ENCODE measurements at regions not wholly inside any gene's neighbourhood (a gene's known extent, or its start where the extent isn't known, plus 50 kb on each side); places are given as distances from the start of the nearest gene placed in this dataset.
A peak's percentile ranks its signal among the peaks of the same experiment; 100 is the strongest.
"Not testable (repeated sequence)": the region's sequence is repeated elsewhere in the genome, so short reads cannot be mapped to it uniquely, and the experiment has no call there.

- no peak for DNase-seq (ENCODE audit: low spot score)
- in situ Hi-C loops (cut with HindIII; ENCODE audit: low sequenced_read_pairs), result no loop called here
Observed at GRCh38 chr2:216936954-216937357, 77.1 kb upstream of the TNP1 start.

- in situ Hi-C loops (cut with HindIII; ENCODE audit: low sequenced_read_pairs), result no loop called here
- DNase-seq (ENCODE audit: low spot score), result no peak
Observed at GRCh38 chr2:216934623-216935022, 74.8 kb upstream of the TNP1 start.

DNA sequence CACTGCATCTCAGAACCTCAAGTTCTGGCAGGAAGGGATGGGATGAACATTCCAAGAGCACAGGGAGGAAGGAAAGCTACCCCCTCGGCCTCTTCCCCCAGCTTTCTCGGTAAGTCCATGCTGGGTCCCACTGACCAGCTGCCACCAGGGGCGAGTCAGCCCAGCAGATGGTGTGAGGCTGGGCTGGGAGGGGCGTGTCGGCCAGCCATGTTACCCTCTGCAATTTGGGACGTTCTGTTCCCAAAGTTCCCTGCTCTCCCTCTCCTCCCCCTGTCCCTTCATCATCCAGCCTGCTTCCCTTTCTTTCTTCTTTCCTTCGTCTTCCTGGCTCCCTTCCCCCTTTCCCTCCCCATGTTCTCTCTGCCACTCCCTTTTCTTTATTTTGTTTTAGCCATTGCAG, 74.3 kb upstream of the TNP1 start:
- in situ Hi-C loops (cut with HindIII; ENCODE audit: low sequenced_read_pairs), result no loop called here
- DNase-seq (ENCODE audit: low spot score), result no peak

GRCh38 chr2:216932863-216933548, 73.1 kb upstream of the TNP1 start:
- peak; percentile 85 for DNase-seq (ENCODE audit: low spot score)
- in situ Hi-C loops (cut with HindIII; ENCODE audit: low sequenced_read_pairs), result no loop called here

DNA sequence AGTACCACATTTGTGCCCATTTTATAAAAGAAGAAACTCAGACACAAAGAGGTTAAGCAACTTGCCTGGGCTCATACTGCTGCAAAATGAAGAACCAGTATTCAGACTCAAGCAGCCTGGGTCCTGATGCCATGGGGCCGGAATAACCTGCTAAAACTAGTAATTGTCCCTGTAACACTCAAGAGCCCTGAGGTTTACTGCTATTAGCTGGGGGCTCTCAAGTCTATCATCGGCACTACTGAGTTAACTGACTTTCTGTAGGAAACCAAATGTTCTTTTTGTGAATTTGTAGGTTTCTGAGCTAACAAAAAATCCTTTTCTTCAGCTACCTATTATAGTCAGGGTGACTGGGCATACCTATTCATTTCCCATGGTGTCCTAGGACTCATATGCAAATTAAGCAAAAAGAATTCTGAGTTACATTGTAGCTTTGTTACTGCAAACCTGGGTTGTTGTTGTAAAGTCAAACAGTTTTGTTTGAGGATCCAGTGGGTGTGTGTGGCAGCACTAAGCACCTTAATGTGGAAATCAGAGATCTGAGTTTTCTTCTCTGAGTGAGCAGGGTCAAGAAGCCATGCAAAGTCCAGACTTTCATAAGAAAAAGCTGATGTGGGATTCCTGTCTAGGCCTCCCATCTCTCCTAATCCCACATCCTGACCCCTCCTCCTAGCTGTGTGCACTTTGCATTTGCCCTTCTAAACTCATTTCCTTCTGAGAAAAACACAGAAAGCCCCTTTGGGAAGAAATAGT, 72.4 kb upstream of the TNP1 start:
- in situ Hi-C loops (cut with HindIII; ENCODE audit: low sequenced_read_pairs), result no loop called here
- DNase-seq (ENCODE audit: low spot score), result no peak

DNA sequence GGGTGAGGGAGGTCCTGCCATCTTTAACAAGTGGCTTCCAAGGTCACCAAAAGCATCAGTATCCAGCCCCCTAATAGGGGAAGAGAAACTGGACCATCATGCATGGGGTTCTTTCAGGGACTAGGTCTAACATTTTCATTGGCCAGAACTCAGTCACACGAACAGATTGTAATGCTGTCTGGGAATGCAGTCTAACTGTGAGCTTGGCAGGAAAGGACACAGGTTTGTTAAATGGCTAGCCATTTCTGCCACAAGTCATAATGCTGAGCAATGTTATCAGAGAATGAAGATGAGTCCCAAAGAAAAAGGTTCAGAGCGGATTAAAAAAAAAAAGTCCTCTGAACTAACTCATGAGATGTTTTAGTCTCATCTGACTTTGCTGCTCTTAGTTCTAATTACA, 70.9 kb upstream of the TNP1 start:
- DNase-seq (ENCODE audit: low spot score), result peak; percentile 77
- in situ Hi-C loops (cut with HindIII; ENCODE audit: low sequenced_read_pairs), result no loop called here

GRCh38 chr2:216929338-216929737, 69.5 kb upstream of the TNP1 start:
- DNase-seq (ENCODE audit: low spot score); in situ Hi-C loops (cut with HindIII; ENCODE audit: low sequenced_read_pairs): not testable (repeated sequence)

DNA sequence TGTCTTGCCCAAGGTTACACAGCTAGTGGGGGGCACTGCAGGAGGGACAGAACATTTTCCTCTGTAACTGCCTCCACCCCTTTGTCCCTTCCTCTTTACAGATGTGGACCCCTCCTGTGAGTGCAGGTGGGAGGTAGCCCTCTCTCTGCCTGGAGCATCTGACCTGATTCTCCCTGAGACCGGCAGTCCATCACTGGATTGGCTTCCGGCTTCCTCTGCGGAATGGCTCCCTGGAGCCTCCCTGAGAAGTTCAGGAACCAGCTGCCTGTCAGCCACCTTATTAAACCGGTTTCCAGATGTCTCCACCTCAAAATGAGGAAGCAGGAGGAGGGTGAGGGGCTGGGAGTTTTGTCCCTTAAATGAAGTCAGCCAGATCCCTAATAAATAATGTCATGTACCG, 67.3 kb upstream of the TNP1 start:
- in situ Hi-C loops (cut with HindIII; ENCODE audit: low sequenced_read_pairs), result no loop called here
- DNase-seq (ENCODE audit: low spot score), result no peak

- in situ Hi-C loops (cut with HindIII; ENCODE audit: low sequenced_read_pairs), result no loop called here
- no peak for DNase-seq (ENCODE audit: low spot score)
Observed at GRCh38 chr2:216925636-216926366, 65.9 kb upstream of the TNP1 start.

DNA sequence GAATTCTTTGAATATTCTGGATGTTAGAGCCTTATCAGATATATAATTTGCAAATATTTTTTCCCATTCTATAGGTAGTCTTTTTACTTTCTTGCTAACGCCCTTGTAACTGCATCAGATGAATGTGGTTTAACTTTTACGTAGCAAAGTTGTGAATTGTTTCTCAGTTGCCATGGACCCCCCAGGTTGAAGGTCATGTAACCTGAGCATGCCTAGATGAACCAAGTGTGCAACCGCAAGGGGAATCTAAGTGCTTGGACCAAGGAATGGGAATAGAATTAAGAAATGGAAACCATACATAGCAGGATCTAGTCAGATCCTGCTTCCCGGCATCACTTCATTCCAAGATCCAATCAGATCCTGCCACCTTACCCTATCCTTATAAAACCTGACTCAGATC, 65.1 kb upstream of the TNP1 start:
- DNase-seq (ENCODE audit: low spot score), result no peak
- in situ Hi-C loops (cut with HindIII; ENCODE audit: low sequenced_read_pairs), result no loop called here

GRCh38 chr2:216923706-216924105, 63.8 kb upstream of the TNP1 start:
- no peak for DNase-seq (ENCODE audit: low spot score)

DNA sequence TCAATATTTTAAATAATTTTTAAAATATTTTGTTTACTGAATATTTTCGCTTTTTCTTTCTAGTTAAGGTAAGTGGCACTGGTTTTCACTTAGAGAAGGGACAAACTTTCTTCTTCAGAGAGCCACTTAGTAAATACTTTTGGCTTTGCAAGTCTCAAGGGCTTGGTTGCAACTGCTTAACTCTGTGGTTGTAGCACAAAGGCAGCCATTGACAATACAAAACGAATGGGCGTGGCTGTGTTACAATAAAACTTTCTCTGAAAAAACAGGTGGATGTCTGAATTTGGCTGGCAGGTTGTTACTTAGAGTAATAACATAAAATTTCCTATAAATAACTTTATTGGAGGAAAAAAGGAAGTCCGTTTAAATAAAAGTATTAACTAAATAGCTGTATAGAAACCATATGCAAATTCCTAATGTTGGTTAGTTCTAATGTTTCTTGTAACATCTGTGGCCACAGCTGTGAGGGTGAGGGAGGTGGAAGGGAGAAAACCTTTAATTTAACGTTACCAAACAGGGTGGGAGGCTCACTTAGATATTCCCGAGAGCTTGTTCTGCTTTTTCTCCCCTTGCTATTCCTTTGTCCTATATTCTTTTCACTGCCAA, 62.4 kb upstream of the TNP1 start:
- no peak for DNase-seq (ENCODE audit: low spot score)
- in situ Hi-C loops (cut with HindIII; ENCODE audit: low sequenced_read_pairs), result no loop called here

More at GRCh38 chr2:216923706-216924105, 63.8 kb upstream of the TNP1 start:
- in situ Hi-C loops (cut with HindIII; ENCODE audit: low sequenced_read_pairs), result no loop called here

- no peak for DNase-seq (ENCODE audit: low spot score)
- in situ Hi-C loops (cut with HindIII; ENCODE audit: low sequenced_read_pairs), result no loop called here
Observed at GRCh38 chr2:216920937-216921456, 61.1 kb upstream of the TNP1 start.

- DNase-seq (ENCODE audit: low spot score), result no peak
- in situ Hi-C loops (cut with HindIII; ENCODE audit: low sequenced_read_pairs), result no loop called here
Observed at GRCh38 chr2:216920143-216920876, 60.4 kb upstream of the TNP1 start.

GRCh38 chr2:216918088-216918680, 58.3 kb upstream of the TNP1 start:
- in situ Hi-C loops (cut with HindIII; ENCODE audit: low sequenced_read_pairs), result no loop called here
- no peak for DNase-seq (ENCODE audit: low spot score)

- in situ Hi-C loops (cut with HindIII; ENCODE audit: low sequenced_read_pairs), result no loop called here
- DNase-seq (ENCODE audit: low spot score), result no peak
Observed at GRCh38 chr2:216916956-216917650, 57.2 kb upstream of the TNP1 start.

- DNase-seq (ENCODE audit: low spot score), result no peak
- in situ Hi-C loops (cut with HindIII; ENCODE audit: low sequenced_read_pairs), result no loop called here
Observed at GRCh38 chr2:216915557-216916150, 55.8 kb upstream of the TNP1 start.

DNA sequence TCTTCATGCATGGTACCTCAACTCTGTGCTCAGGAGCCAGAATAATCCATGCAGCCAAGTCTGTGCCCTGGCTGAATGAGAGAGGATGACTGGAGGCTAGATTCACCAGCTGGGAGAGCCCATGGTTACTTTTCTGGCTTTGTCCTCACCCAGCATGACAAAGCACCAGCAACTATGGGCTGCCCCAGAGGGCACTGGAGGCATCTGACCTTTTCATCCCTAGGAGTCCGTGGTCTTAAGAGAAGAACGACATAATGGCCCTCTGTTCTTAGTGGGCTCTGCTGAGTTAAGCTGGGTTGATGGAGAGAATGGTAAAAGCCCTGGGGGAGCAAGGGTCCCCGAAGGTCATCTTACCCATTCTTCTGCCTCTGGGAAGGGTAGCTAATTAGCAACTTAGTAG, 54.6 kb upstream of the TNP1 start:
- in situ Hi-C loops (cut with HindIII; ENCODE audit: low sequenced_read_pairs), result no loop called here
- DNase-seq (ENCODE audit: low spot score), result no peak

All from G401 (cell line).